CD8-positive, alpha-beta memory T cell (primary cell): ENCODE measurements at regions not wholly inside any gene's neighbourhood (a gene's known extent, or its start where the extent isn't known, plus 50 kb on each side); places are given as distances from the start of the nearest gene placed in this dataset.
A peak's percentile ranks its signal among the peaks of the same experiment; 100 is the strongest.
"Not testable (repeated sequence)": the region's sequence is repeated elsewhere in the genome, so short reads cannot be mapped to it uniquely, and the experiment has no call there.

Experiments used
- CTCF ChIA-PET: fragments of 350-600 bp; sonication (Branson Sonifier 250); formaldehyde crosslinking; loops from one replicate; lab custom pipeline; 2021; ENCODE audit warnings: antibody characterized with exemption; lab: Charles Lee
- POLR2A ChIA-PET: fragments of 350-600 bp; sonication (Branson Sonifier 250); formaldehyde crosslinking; loops from one replicate; lab custom pipeline; 2021; ENCODE audit warnings: antibody characterized with exemption; lab: Charles Lee
- DNase-seq, 5 donors: peaks; one replicate each; pipeline versions ENCODE4 v3.0.0 to v3.0.0-alpha.2; 2020 to 2022; ENCODE audit warnings: mixed read lengths in 1 of 5
- H3K27ac ChIP-seq: one replicate; pipeline ENCODE4 v1.7.0; 2013; ENCODE audit warnings: low read depth, mild to moderate bottlenecking, low read length, moderate library complexity
- H3K27me3 ChIP-seq: 2 replicates; pipeline ENCODE4 v1.7.0; 2013; ENCODE audit warnings: low read length, mild to moderate bottlenecking; ENCODE audit not compliant: insufficient read depth, poor library complexity, severe bottlenecking
- H3K36me3 ChIP-seq: 2 replicates; pipeline ENCODE4 v1.7.0; 2013; ENCODE audit warnings: mild to moderate bottlenecking, low read length, moderate library complexity; ENCODE audit not compliant: insufficient read depth
- H3K4me1 ChIP-seq: 2 replicates; pipeline ENCODE4 v1.7.0; 2013; ENCODE audit warnings: mild to moderate bottlenecking, low read length, moderate library complexity; ENCODE audit not compliant: insufficient read depth
- H3K4me3 ChIP-seq: 2 replicates; pipeline ENCODE4 v1.7.0; 2013; ENCODE audit warnings: mild to moderate bottlenecking, low read length
- H3K9me3 ChIP-seq: 2 replicates; pipeline ENCODE4 v1.7.0; 2013; ENCODE audit warnings: mild to moderate bottlenecking, low read length
- H3K27ac Mint-ChIP-seq, 8 donors: one replicate each; pipeline ENCODE4 v1.8.0; 2020 to 2021; ENCODE audit warnings: mixed read lengths in 8 of 8, mild to moderate bottlenecking in 6 of 8, inconsistent platforms in 3 of 8, moderate library complexity in 3 of 8
- H3K27me3 Mint-ChIP-seq, 2 donors: one replicate each; pipeline ENCODE4 v1.8.0; 2020 to 2021; ENCODE audit warnings: mixed read lengths in 2 of 2, mild to moderate bottlenecking in 1 of 2, moderate library complexity in 1 of 2
- H3K36me3 Mint-ChIP-seq, 3 donors: one replicate each; pipeline ENCODE4 v1.8.0; 2020 to 2021; ENCODE audit warnings: mixed read lengths in 3 of 3, inconsistent platforms in 1 of 3, mild to moderate bottlenecking in 1 of 3
- H3K4me1 Mint-ChIP-seq, 3 donors: one replicate each; pipeline ENCODE4 v1.8.0; 2020 to 2021; ENCODE audit warnings: mixed read lengths in 3 of 3, inconsistent platforms in 1 of 3, mild to moderate bottlenecking in 1 of 3
- H3K4me3 Mint-ChIP-seq, 7 donors: one replicate each; pipeline ENCODE4 v1.8.0; 2020 to 2021; ENCODE audit warnings: mixed read lengths in 7 of 7, mild to moderate bottlenecking in 6 of 7, moderate library complexity in 4 of 7, inconsistent platforms in 2 of 7
- H3K9me3 Mint-ChIP-seq, 5 donors: one replicate each; pipeline ENCODE4 v1.8.0; 2020 to 2022; ENCODE audit warnings: mixed read lengths in 5 of 5, mild to moderate bottlenecking in 3 of 5, moderate library complexity in 2 of 5, inconsistent platforms in 1 of 5

- Histone ChIP-seq H3K4me3 (no peak overlapping the region), H3K9me3 (no peaks in the 10 kb centered on the region), H3K4me1 (peaks cover 8% of the 10 kb centered on the region), H3K36me3 (no peaks in the 10 kb centered on the region), H3K27ac (no peak overlapping the region), H3K27me3 (no peaks in the 10 kb centered on the region)
- POLR2A ChIA-PET, result no interaction called here
- Mint-ChIP-seq H3K4me3 (peak overlapping the region in 2 of 7 donors; percentile 9 to 14), H3K9me3 (peaks cover 0 to 2% (median 0%) of the 10 kb centered on the region in 5 donors), H3K27ac (peak overlapping the region in 5 of 8 donors; percentile 14 to 86 (median 37)), H3K27me3 (no peaks in the 10 kb centered on the region), H3K4me1 (peaks cover 16 to 37% (median 21%) of the 10 kb centered on the region in 3 donors), H3K36me3 (peaks cover 0 to 16% (median 0%) of the 10 kb centered on the region in 3 donors)
- CTCF ChIA-PET, result no interaction called here
- no peak for DNase-seq
Observed at GRCh38 chr3:106349191-106349881, 480.5 kb upstream of the CBLB start.

- Histone ChIP-seq H3K9me3 (no peaks in the 10 kb centered on the region), H3K36me3 (no peaks in the 10 kb centered on the region), H3K4me3 (no peak overlapping the region), H3K27me3 (no peaks in the 10 kb centered on the region), H3K4me1 (no peaks in the 10 kb centered on the region), H3K27ac (no peak overlapping the region)
- DNase-seq, result no peak
- Mint-ChIP-seq H3K36me3 (peaks cover 0 to 32% (median 3%) of the 10 kb centered on the region in 3 donors), H3K4me1 (peaks cover 0 to 3% (median 2%) of the 10 kb centered on the region in 3 donors), H3K27ac (no peak overlapping the region), H3K4me3 (no peak overlapping the region), H3K9me3 (peaks cover 0 to 6% (median 0%) of the 10 kb centered on the region in 5 donors), H3K27me3 (no peaks in the 10 kb centered on the region)
- ChIA-PET POLR2A (no interaction called here), CTCF (no interaction called here)
Observed at GRCh38 chr3:106355873-106356272, 487.1 kb upstream of the CBLB start.

DNA sequence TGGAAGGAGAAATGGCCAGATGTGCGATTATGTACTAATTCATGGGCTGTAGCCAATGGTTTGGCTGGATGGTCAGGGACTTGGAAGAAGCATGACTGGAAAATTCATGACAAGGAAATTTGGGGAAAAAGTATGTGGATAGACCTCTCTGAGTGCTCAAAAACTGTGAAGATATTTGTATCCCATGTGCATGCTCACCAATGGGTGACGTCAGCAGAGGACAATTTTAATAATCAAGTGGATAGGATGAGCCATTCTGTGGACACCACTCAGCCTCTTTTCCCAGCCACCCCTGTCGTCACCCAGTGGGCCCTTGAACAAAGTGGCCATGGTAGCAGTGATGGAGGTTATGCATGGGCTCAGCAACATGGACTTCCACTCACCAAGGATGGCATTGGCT lies 490.9 kb upstream of the CBLB start:
- Mint-ChIP-seq H3K4me3 (no peak overlapping the region), H3K4me1 (peaks cover 0 to 3% (median 2%) of the 10 kb centered on the region in 3 donors), H3K27me3 (no peaks in the 10 kb centered on the region), H3K27ac (no peak overlapping the region), H3K9me3 (peaks cover 0 to 5% (median 0%) of the 10 kb centered on the region in 5 donors), H3K36me3 (peaks cover 0 to 27% (median 3%) of the 10 kb centered on the region in 3 donors)
- Histone ChIP-seq H3K9me3 (no peaks in the 10 kb centered on the region), H3K27me3 (no peaks in the 10 kb centered on the region), H3K27ac (no peak overlapping the region), H3K4me1 (no peaks in the 10 kb centered on the region), H3K4me3 (no peak overlapping the region), H3K36me3 (no peaks in the 10 kb centered on the region)
- DNase-seq, result no peak
- ChIA-PET POLR2A (no interaction called here), CTCF (no interaction called here)

- H3K27ac Mint-ChIP-seq, H3K4me3 ChIP-seq, H3K9me3 Mint-ChIP-seq, CTCF ChIA-PET, POLR2A ChIA-PET, DNase-seq, H3K4me3 Mint-ChIP-seq, H3K4me1 ChIP-seq, H3K27me3 Mint-ChIP-seq, H3K27me3 ChIP-seq, H3K9me3 ChIP-seq, H3K36me3 ChIP-seq, H3K27ac ChIP-seq: not testable (repeated sequence)
- Mint-ChIP-seq H3K36me3 (peaks cover 0 to 30% (median 3%) of the 10 kb centered on the region in 3 donors), H3K4me1 (peaks cover 8 to 11% (median 9%) of the 10 kb centered on the region in 3 donors)
Observed at GRCh38 chr3:106360901-106361300, 492.1 kb upstream of the CBLB start.

- Histone ChIP-seq H3K27ac (no peak overlapping the region), H3K27me3 (no peaks in the 10 kb centered on the region), H3K9me3 (no peaks in the 10 kb centered on the region), H3K4me1 (peaks cover 5% of the 10 kb centered on the region), H3K36me3 (no peaks in the 10 kb centered on the region), H3K4me3 (no peak overlapping the region)
- ChIA-PET CTCF (interaction anchor here (1.6 kb wide), 1 partner anchor 14 kb away, joined by 3 read pairs; no protein-coding TSS in a partner anchor), POLR2A (no interaction called here)
- no peak for DNase-seq
- no peak overlapping the region for H3K27ac Mint-ChIP-seq
- H3K4me1 Mint-ChIP-seq, result peaks cover 7 to 8% (median 8%) of the 10 kb centered on the region in 3 donors
- peaks cover 0 to 3% of the 10 kb centered on the region in 2 donors for H3K27me3 Mint-ChIP-seq
- H3K4me3 Mint-ChIP-seq, result no peak overlapping the region
- H3K36me3 Mint-ChIP-seq, result peaks cover 0 to 23% (median 5%) of the 10 kb centered on the region in 3 donors
- H3K9me3 Mint-ChIP-seq, result peaks cover 0 to 5% (median 0%) of the 10 kb centered on the region in 5 donors
Observed at GRCh38 chr3:106364477-106364876, 495.7 kb upstream of the CBLB start.

DNA sequence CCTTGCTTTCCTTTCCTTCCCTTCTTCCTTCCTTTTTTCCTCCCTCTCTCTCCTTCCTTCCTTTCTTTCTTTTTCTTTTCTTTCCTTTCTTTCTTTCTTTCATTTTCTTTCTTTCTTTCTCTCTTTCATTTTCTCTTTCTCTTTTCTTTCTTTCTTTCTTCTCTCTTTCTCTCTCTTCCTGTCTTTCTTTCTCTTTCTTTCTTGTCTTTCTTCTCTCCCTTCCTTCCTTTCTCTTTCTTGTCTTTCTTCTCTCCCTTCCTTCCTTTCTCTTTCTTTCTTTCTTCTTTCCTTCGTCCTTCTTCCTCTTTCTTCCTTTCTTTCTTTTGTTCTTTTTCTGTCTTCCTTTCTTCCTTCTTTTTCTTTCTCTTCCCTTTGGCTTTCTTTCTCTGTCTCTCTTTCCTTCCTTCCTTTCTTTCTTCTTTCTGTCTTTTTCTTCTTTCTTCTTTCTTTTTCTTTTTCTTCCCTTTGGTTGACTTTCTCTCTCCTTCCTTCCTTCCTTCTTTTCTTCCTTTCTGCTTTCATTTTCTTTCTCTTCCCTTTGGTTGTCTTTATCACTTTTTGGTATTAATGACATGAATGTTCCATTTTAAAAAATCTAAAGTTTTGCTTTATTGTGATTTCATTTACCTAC lies 496.4 kb upstream of the CBLB start:
- no peaks in the 10 kb centered on the region for H3K9me3 ChIP-seq
- no peaks in the 10 kb centered on the region for H3K27me3 ChIP-seq
- H3K27ac Mint-ChIP-seq, result peak overlapping the region in 2 of 8 donors; percentile 2 to 67
- no peaks in the 10 kb centered on the region for H3K36me3 ChIP-seq
- H3K27ac ChIP-seq, result no peak overlapping the region
- CTCF ChIA-PET, result no interaction called here
- H3K4me3 Mint-ChIP-seq, result peak overlapping the region in 1 of 7 donors; percentile 41
- H3K4me3 ChIP-seq, result no peak overlapping the region
- POLR2A ChIA-PET, result no interaction called here
- H3K4me1 Mint-ChIP-seq, result peaks cover 7 to 8% (median 8%) of the 10 kb centered on the region in 3 donors
- DNase-seq, result no peak
- H3K4me1 ChIP-seq, result peaks cover 5% of the 10 kb centered on the region
- peaks cover 0 to 3% of the 10 kb centered on the region in 2 donors for H3K27me3 Mint-ChIP-seq
- peaks cover 0 to 5% (median 0%) of the 10 kb centered on the region in 5 donors for H3K9me3 Mint-ChIP-seq
- H3K36me3 Mint-ChIP-seq, result peaks cover 0 to 18% (median 5%) of the 10 kb centered on the region in 3 donors

DNA sequence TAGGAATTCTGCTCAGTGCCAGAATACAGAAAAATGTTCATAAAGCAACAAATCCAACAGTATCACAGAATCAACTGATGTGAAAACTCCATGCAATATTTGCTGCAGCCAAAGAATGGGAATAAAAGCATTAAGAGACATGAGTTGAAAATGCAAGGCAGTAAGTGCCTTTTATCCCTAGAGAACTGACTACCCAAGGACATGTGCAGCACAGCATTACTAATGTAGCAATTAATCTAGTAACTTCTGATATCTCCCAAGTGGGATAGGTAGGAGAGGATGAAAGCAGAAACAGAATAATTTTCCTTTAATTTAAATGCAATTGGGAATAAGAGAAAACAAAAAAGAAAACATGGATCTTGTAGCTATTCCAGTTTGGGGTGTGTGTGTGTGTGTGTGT lies 497.5 kb upstream of the CBLB start:
- Mint-ChIP-seq H3K27me3 (peaks cover 0 to 3% of the 10 kb centered on the region in 2 donors), H3K4me3 (no peak overlapping the region), H3K27ac (no peak overlapping the region), H3K36me3 (peaks cover 0 to 13% (median 4%) of the 10 kb centered on the region in 3 donors), H3K4me1 (peaks cover 7 to 8% (median 8%) of the 10 kb centered on the region in 3 donors), H3K9me3 (no peaks in the 10 kb centered on the region)
- Histone ChIP-seq H3K27ac (no peak overlapping the region), H3K27me3 (no peaks in the 10 kb centered on the region), H3K36me3 (no peaks in the 10 kb centered on the region), H3K9me3 (no peaks in the 10 kb centered on the region), H3K4me1 (peaks cover 5% of the 10 kb centered on the region), H3K4me3 (no peak overlapping the region)
- CTCF ChIA-PET, result no interaction called here
- no peak for DNase-seq
- POLR2A ChIA-PET, result no interaction called here

- Histone ChIP-seq H3K9me3 (no peaks in the 10 kb centered on the region), H3K4me1 (peaks cover 5% of the 10 kb centered on the region), H3K27ac (no peak overlapping the region), H3K27me3 (no peaks in the 10 kb centered on the region), H3K4me3 (no peak overlapping the region), H3K36me3 (no peaks in the 10 kb centered on the region)
- Mint-ChIP-seq H3K4me1 (peaks cover 7 to 8% (median 8%) of the 10 kb centered on the region in 3 donors), H3K4me3 (no peak overlapping the region), H3K36me3 (peaks cover 0 to 8% (median 4%) of the 10 kb centered on the region in 3 donors), H3K9me3 (no peaks in the 10 kb centered on the region), H3K27me3 (peaks cover 0 to 3% of the 10 kb centered on the region in 2 donors), H3K27ac (no peak overlapping the region)
- POLR2A ChIA-PET, result no interaction called here
- DNase-seq, result no peak
- CTCF ChIA-PET, result no interaction called here
Observed at GRCh38 chr3:106367496-106367895, 498.7 kb upstream of the CBLB start.
